K562 (cell line): ENCODE measurements at regions not wholly inside any gene's neighbourhood (a gene's known extent, or its start where the extent isn't known, plus 50 kb on each side); places are given as distances from the start of the nearest gene placed in this dataset.

Experiments used
- ATAC-seq: fragments of 200-7000 bp; cut with Tn5 transposase; 3 replicates; pipeline ENCODE4 v1.9.1; 2020; ENCODE audit warnings: moderate library complexity
- BruUV-seq: library from RNA; stranded (reverse); fragments of 400-500 nt; replicated peaks from 2 replicates; lab custom pipeline; 2021; lab: Mats Ljungman, UMichigan
- CTCF ChIA-PET: fragments of 300-600 bp; formaldehyde crosslinking; extraction: SDS; loops from one replicate; lab custom pipeline; 2021; ENCODE audit warnings: low intra/inter-chr PET ratio; lab: Yijun Ruan, JAX
- POLR2A ChIA-PET: fragments of 300-600, 350-650 bp; sonication (Branson Sonifier 250); formaldehyde crosslinking; extraction: SDS; loops from one replicate; lab custom pipeline; 2021; ENCODE audit warnings: antibody characterized with exemption, inconsistent platforms; lab: Yijun Ruan, JAX
- DNase-seq, 4 experiments: peaks; one replicate each; pipeline versions ENCODE4 v3.0.0 to v3.0.0-alpha.2; 2011 to 2018; ENCODE audit warnings: low spot score in 3 of 4, mixed read lengths in 3 of 4; ENCODE audit errors: extremely low read depth in 1 of 4
- FAIRE-seq: peaks from 2 replicates; lab custom pipeline; 2011; peaks lifted over from hg19 to GRCh38; lab: Jason Lieb, UNC
- H2AFZ ChIP-seq: 2 replicates; pipeline ENCODE4 v1.6.0; 2011; ENCODE audit warnings: low read depth, low read length, control low read depth, inconsistent platforms
- H3K27ac ChIP-seq: fragments of 200-600 bp; 3 replicates; pipeline ENCODE4 v1.8.0; 2011; ENCODE audit warnings: low read depth, mild to moderate bottlenecking, control low read depth, inconsistent platforms, low read length, moderate library complexity, mixed read lengths; ENCODE audit errors: extremely low read depth
- H3K27me3 ChIP-seq, 2 experiments: fragments of 300-600 bp in 1 of 2; 2 replicates in 1 of 2; 3 replicates in 1 of 2; pipeline versions ENCODE4 v1.6.0 to v1.8.0; 2011; ENCODE audit warnings: inconsistent platforms in 2 of 2, low read length in 2 of 2, mild to moderate bottlenecking in 1 of 2, mixed read lengths in 1 of 2, moderate library complexity in 1 of 2; ENCODE audit not compliant: control insufficient read depth in 2 of 2, insufficient read depth in 2 of 2
- H3K36me3 ChIP-seq: fragments of 300-600 bp; 3 replicates; pipeline ENCODE4 v1.8.0; 2011; ENCODE audit warnings: mild to moderate bottlenecking, low read length, inconsistent platforms; ENCODE audit not compliant: control insufficient read depth, insufficient read depth
- H3K4me1 ChIP-seq, 2 experiments: fragments of 200-600 bp in 1 of 2; replicated peaks in 1 of 2; 2 replicates in 1 of 2; 3 replicates in 1 of 2; pipeline versions ENCODE4 v1.5.1 to v1.8.0; 2011; ENCODE audit warnings: inconsistent platforms in 2 of 2, low read length in 2 of 2, mild to moderate bottlenecking in 1 of 2, mixed read lengths in 1 of 2, moderate library complexity in 1 of 2; ENCODE audit not compliant: control insufficient read depth in 2 of 2, insufficient read depth in 2 of 2
- H3K4me2 ChIP-seq: 2 replicates; pipeline ENCODE4 v1.6.1; 2011; ENCODE audit warnings: low read length, control low read depth, inconsistent platforms, mixed read lengths; ENCODE audit not compliant: insufficient read depth
- H3K4me3 ChIP-seq: fragments of 200-600 bp; sonication (generic), shearing (Covaris generic); 2 replicates; pipeline ENCODE4 v1.5.1; 2016; ENCODE audit warnings: control low read depth, inconsistent platforms
- H3K79me2 ChIP-seq: fragments of 200-600 bp; 3 replicates; pipeline ENCODE4 v1.8.0; 2011; ENCODE audit warnings: low read length, inconsistent platforms; ENCODE audit not compliant: control insufficient read depth, insufficient read depth
- H3K9ac ChIP-seq, 2 experiments: 2 replicates each; pipeline versions ENCODE4 v1.6.0 to v1.6.1; 2011; ENCODE audit warnings: low read depth in 2 of 2, low read length in 2 of 2, control low read depth in 1 of 2, inconsistent platforms in 1 of 2, mild to moderate bottlenecking in 1 of 2, mixed read lengths in 1 of 2; ENCODE audit not compliant: insufficient read depth in 1 of 2
- H3K9me1 ChIP-seq: one replicate; pipeline ENCODE4 v1.6.0; 2011; ENCODE audit warnings: inconsistent platforms, mild to moderate bottlenecking, low read length, moderate library complexity; ENCODE audit not compliant: control insufficient read depth, insufficient read depth
- H3K9me3 ChIP-seq: replicated peaks from 2 replicates; pipeline ENCODE4 v1.5.1; 2011; ENCODE audit warnings: low read depth, low read length, inconsistent platforms; ENCODE audit not compliant: control insufficient read depth, insufficient read depth
- H4K20me1 ChIP-seq: replicated peaks from 2 replicates; pipeline ENCODE4 v1.6.1; 2011; ENCODE audit warnings: low read length, inconsistent platforms, mixed read lengths; ENCODE audit not compliant: control insufficient read depth, insufficient read depth
- BCL6 ChIP-seq: fragments of 250-450 bp; sonication (Bioruptor Pico); IDR thresholded peaks from 2 replicates; pipeline ENCODE4 v1.4.0; 2020
- CBX2 ChIP-seq: fragments of 200-600 bp; sonication (generic); IDR thresholded peaks from one replicate; pipeline ENCODE4 v1.6.1; 2012; ENCODE audit warnings: mild to moderate bottlenecking, low read length, inconsistent platforms; ENCODE audit not compliant: insufficient read depth, poor library complexity, severe bottlenecking
- CCAR2 ChIP-seq: fragments of 200-400 bp; formaldehyde crosslinking; IDR thresholded peaks from 2 replicates; pipeline ENCODE4 v1.6.1; 2017; ENCODE audit warnings: mild to moderate bottlenecking, low read depth, low read length
- CREB1 ChIP-seq, 2 experiments: sonication (generic) in 1 of 2; formaldehyde crosslinking in 1 of 2; IDR thresholded peaks; 2 replicates each; pipeline versions ENCODE4 v1.6.1 to v1.8.0; 2012 to 2022; ENCODE audit warnings: inconsistent platforms in 1 of 2, mild to moderate bottlenecking in 1 of 2, missing genetic modification reagents in 1 of 2, moderate library complexity in 1 of 2
- ELF1 ChIP-seq: fragments of 200-800 bp; sonication (Bioruptor generic); IDR thresholded peaks from 2 replicates; pipeline ENCODE4 v1.6.1; 2016; ENCODE audit warnings: missing genetic modification characterization, missing compliant biosample characterization
- FOXP4 ChIP-seq: sonication (generic); formaldehyde crosslinking; IDR thresholded peaks from 2 replicates; pipeline ENCODE4 v1.8.0; 2022; ENCODE audit warnings: mild to moderate bottlenecking, missing genetic modification reagents, borderline replicate concordance
- HIVEP1 ChIP-seq: fragments of 250-450 bp; sonication (Bioruptor Pico); IDR thresholded peaks from 2 replicates; pipeline ENCODE4 v1.4.0; 2020; ENCODE audit warnings: mild to moderate bottlenecking
- KDM1A ChIP-seq, 2 experiments: fragments of 450-650 bp; IDR thresholded peaks; 2 replicates each; pipeline ENCODE4 v1.6.1; 2016; ENCODE audit warnings: mild to moderate bottlenecking in 2 of 2
- MIER1 ChIP-seq: fragments of 450-650 bp; IDR thresholded peaks from 2 replicates; pipeline ENCODE4 v1.6.1; 2016; ENCODE audit warnings: antibody characterized with exemption, mild to moderate bottlenecking, low read depth
- NR1H2 ChIP-seq: sonication (generic); formaldehyde crosslinking; IDR thresholded peaks from 2 replicates; pipeline ENCODE4 v1.4.0; 2020; ENCODE audit warnings: mild to moderate bottlenecking, missing genetic modification reagents
- POLR2H ChIP-seq: IDR thresholded peaks from 2 replicates; pipeline ENCODE4 v1.6.1; 2016; ENCODE audit warnings: missing genetic modification characterization, low read depth, mild to moderate bottlenecking, control low read depth, missing compliant biosample characterization, moderate library complexity
- RCOR1 ChIP-seq, 2 experiments: IDR thresholded peaks; 2 replicates each; pipeline ENCODE4 v1.6.1; 2012; ENCODE audit warnings: low read depth in 2 of 2, low read length in 2 of 2, borderline replicate concordance in 1 of 2, improper control_type of control experiment in 1 of 2
- TCF3 ChIP-seq: sonication (generic); formaldehyde crosslinking; IDR thresholded peaks from 2 replicates; pipeline ENCODE4 v1.4.0; 2020; ENCODE audit warnings: mild to moderate bottlenecking, missing genetic modification reagents
- TCFL5 ChIP-seq: fragments of 250-450 bp; sonication (Bioruptor Pico); conservative IDR thresholded peaks from 2 replicates; pipeline ENCODE4 v1.6.1; 2021; ENCODE audit warnings: mild to moderate bottlenecking, moderate library complexity, matching md5 sums
- ZBTB5 ChIP-seq: fragments of 450-650 bp; IDR thresholded peaks from 2 replicates; pipeline ENCODE4 v1.6.1; 2017; ENCODE audit warnings: antibody characterized with exemption
- ZKSCAN3 ChIP-seq: fragments of 250-450 bp; sonication (Bioruptor Pico); IDR thresholded peaks from 2 replicates; pipeline ENCODE4 v1.4.0; 2020
- ZNF143 ChIP-seq: sonication (generic); formaldehyde crosslinking; IDR thresholded peaks from 2 replicates; pipeline ENCODE4 v1.9.0; 2022; ENCODE audit warnings: mild to moderate bottlenecking, missing genetic modification reagents
- ZNF551 ChIP-seq: fragments of 250-450 bp; sonication (Bioruptor Pico); IDR thresholded peaks from 2 replicates; pipeline ENCODE4 v1.5.0; 2021; ENCODE audit warnings: mild to moderate bottlenecking, moderate library complexity
- WGBS: fragments of 100-300 bp; shearing (Covaris generic); methylation state at CpG from one replicate; pipeline ENCODE4 v1.1.6; 2016; ENCODE audit warnings: low coverage, mixed read lengths; ENCODE audit not compliant: insufficient coverage; ENCODE audit errors: missing lambda C conversion rate; 5-methylcytosine and 5-hydroxymethylcytosine counted together
- in situ Hi-C: fragments of 300-500 bp; cut with MboI; formaldehyde crosslinking; loops from 4 replicates; pipeline ENCODE4 v1.15.0; 2018; ENCODE audit warnings: inconsistent platforms, mixed read lengths
- intact Hi-C: fragments of 100-400 bp; cut with micrococcal nuclease; formaldehyde crosslinking; loops from 2 replicates; pipeline ENCODE4 v1.14.2; 2022

GRCh38 chr6:105648276-105648675 is 245.4 kb upstream of the PREP start:
- Histone ChIP-seq H3K4me2 (no peak overlapping the region), H3K36me3 (no peaks in the 10 kb centered on the region), H3K4me3 (no peak overlapping the region), H3K27me3 (peaks cover 3 to 9% of the 10 kb centered on the region in 2 experiments; a peak in 4 of 5 replicates), H3K4me1 (no peaks in the 10 kb centered on the region), H3K9me1 (no peaks in the 10 kb centered on the region), H2AFZ (no peak overlapping the region), H3K9me3 (no peaks in the 10 kb centered on the region), H3K9ac (no peak overlapping the region), H4K20me1 (no peaks in the 10 kb centered on the region), H3K27ac (no peak overlapping the region), H3K79me2 (no peaks in the 10 kb centered on the region)
- ATAC-seq, result no peak
- no TSS peak for BruUV-seq
- intact Hi-C loops, result no loop called here
- ChIA-PET POLR2A (no interaction called here), CTCF (no interaction called here)
- 0% methylated on average over 4 of the region's 4 CpGs for WGBS
- FAIRE-seq, result no peak
- DNase-seq, result no peak
- in situ Hi-C loops, result no loop called here
- TF ChIP-seq CREB1 (IDR thresholded peaks at IDR 0.05) (no peak), CREB1 (CRISPR knock-in tag; IDR thresholded peaks at IDR 0.05) (no peak), ZBTB5 (no peak), POLR2H (tag) (no peak), ZKSCAN3 (no peak), CBX2 (no peak), HIVEP1 (CRISPR knock-in tag) (no peak), FOXP4 (CRISPR knock-in tag) (no peak), MIER1 (no peak), ZNF143 (CRISPR knock-in tag) (no peak), TCF3 (CRISPR knock-in tag) (no peak), TCFL5 (CRISPR knock-in tag) (no peak), BCL6 (CRISPR knock-in tag) (no peak), ZNF551 (CRISPR knock-in tag) (no peak), CCAR2 (no peak), KDM1A (IDR thresholded peaks at IDR 0.05) (no peak), RCOR1 (IDR thresholded peaks at IDR 0.05; ENCODE audit: borderline replicate concordance in 1 of 2, low read depth in 2 of 2, low read length in 2 of 2) (no peak), ELF1 (tag) (no peak), NR1H2 (CRISPR knock-in tag) (no peak)
